WTC11 (cell line): ENCODE measurements at regions not wholly inside any gene's neighbourhood (a gene's known extent, or its start where the extent isn't known, plus 50 kb on each side); places are given as distances from the start of the nearest gene placed in this dataset.

ENCODE experiments used
- CTCF ChIP-seq: fragments of 200-600 bp; IDR thresholded peaks from 2 replicates; pipeline ENCODE4 v1.8.0; 2022; ENCODE audit warnings: antibody characterized with exemption
- FOXK1 ChIP-seq: sonication (generic); formaldehyde crosslinking; IDR thresholded peaks from 2 replicates; pipeline ENCODE4 v1.8.0; 2022; ENCODE audit warnings: mild to moderate bottlenecking, moderate library complexity, missing genetic modification reagents
- FOXP1 ChIP-seq: sonication (generic); formaldehyde crosslinking; IDR thresholded peaks from 2 replicates; pipeline ENCODE4 v1.8.0; 2022; ENCODE audit warnings: missing genetic modification reagents, mild to moderate bottlenecking, moderate library complexity, borderline replicate concordance
- IRF2 ChIP-seq: sonication (generic); formaldehyde crosslinking; IDR thresholded peaks from 2 replicates; pipeline ENCODE4 v1.8.0; 2022; ENCODE audit warnings: low read depth, missing genetic modification reagents, borderline replicate concordance
- JUN ChIP-seq: sonication (generic); formaldehyde crosslinking; IDR thresholded peaks from 2 replicates; pipeline ENCODE4 v1.8.0; 2023; ENCODE audit warnings: mild to moderate bottlenecking, missing genetic modification reagents
- MAX ChIP-seq: sonication (generic); formaldehyde crosslinking; IDR thresholded peaks from 2 replicates; pipeline ENCODE4 v1.8.0; 2022; ENCODE audit warnings: mild to moderate bottlenecking, missing genetic modification reagents
- NR2C2 ChIP-seq: sonication (generic); formaldehyde crosslinking; IDR thresholded peaks from 2 replicates; pipeline ENCODE4 v1.8.0; 2022; ENCODE audit warnings: mild to moderate bottlenecking, missing genetic modification reagents
- USF2 ChIP-seq: sonication (generic); formaldehyde crosslinking; IDR thresholded peaks from 2 replicates; pipeline ENCODE4 v1.8.1; 2023; ENCODE audit warnings: mild to moderate bottlenecking, missing genetic modification reagents, moderate library complexity
- ZNF121 ChIP-seq: sonication (generic); formaldehyde crosslinking; IDR thresholded peaks from 2 replicates; pipeline ENCODE4 v1.8.0; 2023; ENCODE audit warnings: missing genetic modification reagents
- ZNF232 ChIP-seq: sonication (generic); formaldehyde crosslinking; IDR thresholded peaks from 2 replicates; pipeline ENCODE4 v1.8.0; 2022; ENCODE audit warnings: mild to moderate bottlenecking, missing genetic modification reagents
- ZNF416 ChIP-seq: fragments of 250-450 bp; sonication (Bioruptor Pico); IDR thresholded peaks from 2 replicates; pipeline ENCODE4 v1.9.0; 2021; ENCODE audit warnings: mild to moderate bottlenecking, inconsistent platforms
- TF ChIP-seq, protein P1 (sequence below): sonication (generic); formaldehyde crosslinking; IDR thresholded peaks from 2 replicates; pipeline ENCODE4 v1.8.1; 2022; ENCODE audit warnings: mild to moderate bottlenecking, missing genetic modification reagents, moderate library complexity, borderline replicate concordance
- TF ChIP-seq, protein P2 (sequence below): sonication (generic); formaldehyde crosslinking; IDR thresholded peaks from 2 replicates; pipeline ENCODE4 v1.8.1; 2022; ENCODE audit warnings: low read depth, missing genetic modification reagents, borderline replicate concordance
- TF ChIP-seq, protein P3 (sequence below): sonication (generic); formaldehyde crosslinking; IDR thresholded peaks from 2 replicates; pipeline ENCODE4 v1.8.0; 2023; ENCODE audit warnings: mild to moderate bottlenecking, missing genetic modification reagents

DNA sequence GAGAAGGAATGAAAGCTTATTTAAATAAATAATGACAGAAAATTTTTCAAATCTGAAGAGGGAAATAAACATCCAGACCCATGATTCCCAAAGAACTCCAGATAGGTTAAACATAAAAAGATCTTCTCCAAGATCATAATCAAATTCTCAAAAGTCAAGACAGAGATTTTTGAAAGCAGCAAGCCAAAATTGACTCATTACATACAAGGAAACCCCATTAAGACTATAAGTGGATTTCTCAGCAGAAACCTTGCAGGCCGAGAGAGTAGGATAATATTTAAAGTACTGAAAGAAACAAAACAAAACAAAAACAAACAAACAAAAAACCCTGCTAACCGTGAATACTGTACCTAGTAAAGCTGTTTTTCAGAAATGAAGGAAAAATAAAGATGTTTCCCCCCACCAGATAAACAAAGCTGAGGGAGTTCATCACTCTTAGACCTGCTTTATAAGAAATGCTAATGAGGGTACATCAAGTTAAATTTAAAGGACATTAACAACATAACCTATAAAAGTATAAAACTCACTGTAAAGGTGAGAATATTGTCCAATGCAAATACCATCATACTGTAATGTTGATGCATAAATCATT, 412.2 kb downstream of the INSC start:
- TF ChIP-seq, protein P1, sequence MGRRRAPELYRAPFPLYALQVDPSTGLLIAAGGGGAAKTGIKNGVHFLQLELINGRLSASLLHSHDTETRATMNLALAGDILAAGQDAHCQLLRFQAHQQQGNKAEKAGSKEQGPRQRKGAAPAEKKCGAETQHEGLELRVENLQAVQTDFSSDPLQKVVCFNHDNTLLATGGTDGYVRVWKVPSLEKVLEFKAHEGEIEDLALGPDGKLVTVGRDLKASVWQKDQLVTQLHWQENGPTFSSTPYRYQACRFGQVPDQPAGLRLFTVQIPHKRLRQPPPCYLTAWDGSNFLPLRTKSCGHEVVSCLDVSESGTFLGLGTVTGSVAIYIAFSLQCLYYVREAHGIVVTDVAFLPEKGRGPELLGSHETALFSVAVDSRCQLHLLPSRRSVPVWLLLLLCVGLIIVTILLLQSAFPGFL (CRISPR knock-in tag): no peak
- no peak for TF ChIP-seq MAX (CRISPR knock-in tag)
- no peak for TF ChIP-seq CTCF
- TF ChIP-seq ZNF121 (CRISPR knock-in tag): no peak
- no peak for TF ChIP-seq USF2 (CRISPR knock-in tag)
- no peak for TF ChIP-seq FOXK1 (CRISPR knock-in tag)
- TF ChIP-seq ZNF416 (CRISPR knock-in tag): no peak
- TF ChIP-seq ZNF232 (CRISPR knock-in tag): no peak
- TF ChIP-seq NR2C2 (CRISPR knock-in tag): no peak
- no peak for TF ChIP-seq IRF2 (CRISPR knock-in tag)
- TF ChIP-seq, protein P2, sequence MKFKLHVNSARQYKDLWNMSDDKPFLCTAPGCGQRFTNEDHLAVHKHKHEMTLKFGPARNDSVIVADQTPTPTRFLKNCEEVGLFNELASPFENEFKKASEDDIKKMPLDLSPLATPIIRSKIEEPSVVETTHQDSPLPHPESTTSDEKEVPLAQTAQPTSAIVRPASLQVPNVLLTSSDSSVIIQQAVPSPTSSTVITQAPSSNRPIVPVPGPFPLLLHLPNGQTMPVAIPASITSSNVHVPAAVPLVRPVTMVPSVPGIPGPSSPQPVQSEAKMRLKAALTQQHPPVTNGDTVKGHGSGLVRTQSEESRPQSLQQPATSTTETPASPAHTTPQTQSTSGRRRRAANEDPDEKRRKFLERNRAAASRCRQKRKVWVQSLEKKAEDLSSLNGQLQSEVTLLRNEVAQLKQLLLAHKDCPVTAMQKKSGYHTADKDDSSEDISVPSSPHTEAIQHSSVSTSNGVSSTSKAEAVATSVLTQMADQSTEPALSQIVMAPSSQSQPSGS (CRISPR knock-in tag): no peak
- TF ChIP-seq, protein P3, sequence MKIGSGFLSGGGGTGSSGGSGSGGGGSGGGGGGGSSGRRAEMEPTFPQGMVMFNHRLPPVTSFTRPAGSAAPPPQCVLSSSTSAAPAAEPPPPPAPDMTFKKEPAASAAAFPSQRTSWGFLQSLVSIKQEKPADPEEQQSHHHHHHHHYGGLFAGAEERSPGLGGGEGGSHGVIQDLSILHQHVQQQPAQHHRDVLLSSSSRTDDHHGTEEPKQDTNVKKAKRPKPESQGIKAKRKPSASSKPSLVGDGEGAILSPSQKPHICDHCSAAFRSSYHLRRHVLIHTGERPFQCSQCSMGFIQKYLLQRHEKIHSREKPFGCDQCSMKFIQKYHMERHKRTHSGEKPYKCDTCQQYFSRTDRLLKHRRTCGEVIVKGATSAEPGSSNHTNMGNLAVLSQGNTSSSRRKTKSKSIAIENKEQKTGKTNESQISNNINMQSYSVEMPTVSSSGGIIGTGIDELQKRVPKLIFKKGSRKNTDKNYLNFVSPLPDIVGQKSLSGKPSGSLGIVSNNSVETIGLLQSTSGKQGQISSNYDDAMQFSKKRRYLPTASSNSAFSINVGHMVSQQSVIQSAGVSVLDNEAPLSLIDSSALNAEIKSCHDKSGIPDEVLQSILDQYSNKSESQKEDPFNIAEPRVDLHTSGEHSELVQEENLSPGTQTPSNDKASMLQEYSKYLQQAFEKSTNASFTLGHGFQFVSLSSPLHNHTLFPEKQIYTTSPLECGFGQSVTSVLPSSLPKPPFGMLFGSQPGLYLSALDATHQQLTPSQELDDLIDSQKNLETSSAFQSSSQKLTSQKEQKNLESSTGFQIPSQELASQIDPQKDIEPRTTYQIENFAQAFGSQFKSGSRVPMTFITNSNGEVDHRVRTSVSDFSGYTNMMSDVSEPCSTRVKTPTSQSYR (CRISPR knock-in tag): no peak
- no peak for TF ChIP-seq JUN (CRISPR knock-in tag)
- no peak for TF ChIP-seq FOXP1 (CRISPR knock-in tag)
